ENCODE measurements at regions not wholly inside any gene's neighbourhood (a gene's known extent, or its start where the extent isn't known, plus 50 kb on each side); places are given as distances from the start of the nearest gene placed in this dataset.

- ChIA-PET RAD21 (ENCODE audit: low non-redundant PET in 1 of 2, low total read pairs in 2 of 2, uncharacterized antibody in 2 of 2, unreplicated experiment in 2 of 2) (no interaction called here), CTCF (no interaction called here), POLR2A (no interaction called here)
- H3K9me2 ChIP-seq (ENCODE audit: insufficient read depth): no peaks in the 10 kb centered on the region
- H3K36me3 ChIP-seq (ENCODE audit: control insufficient read depth in 1 of 2, insufficient read depth in 2 of 2, low read length in 2 of 2): no peaks in the 10 kb centered on the region
- H3K27me3 ChIP-seq (ENCODE audit: insufficient read depth, low read length): peaks cover 20% of the 10 kb centered on the region
- no peak overlapping the region for H3K27ac ChIP-seq (ENCODE audit: low read depth, low read length)
- H3K4me3 ChIP-seq (replicated peaks in 1 of 2; ENCODE audit: low read depth in 1 of 2, low read length in 2 of 2): no peak overlapping the region
- H3K9me3 ChIP-seq (ENCODE audit: control insufficient read depth in 1 of 2, insufficient read depth in 1 of 2, low read depth in 1 of 2, low read length in 2 of 2): no peaks in the 10 kb centered on the region
- H3K4me2 ChIP-seq (ENCODE audit: low read length): no peak overlapping the region
- H3K9ac ChIP-seq (ENCODE audit: low read length): no peak overlapping the region
- ATAC-seq (no peak), DNase-seq (ENCODE audit: low read depth, low spot score) (no peak)
- no TSS peak for BruUV-seq (replicated peaks)
- H3K79me2 ChIP-seq (ENCODE audit: insufficient read depth, low read length): no peaks in the 10 kb centered on the region
- no peaks in the 10 kb centered on the region for H4K20me1 ChIP-seq (ENCODE audit: insufficient read depth)
- intact Hi-C loops (cut with micrococcal nuclease): no loop called here
- H3K4me1 ChIP-seq (ENCODE audit: control insufficient read depth in 1 of 2, insufficient read depth in 2 of 2, low read length in 2 of 2): no peaks in the 10 kb centered on the region; a peak in 1 of 4 replicates
- H2AFZ ChIP-seq (ENCODE audit: low read depth, low read length, poor library complexity, severe bottlenecking): no peak overlapping the region
- TF ChIP-seq TCF7L2 (IDR thresholded peaks at IDR 0.05; ENCODE audit: borderline replicate concordance, extremely low read depth, insufficient read depth, insufficient read length) (no peak), JUND (IDR thresholded peaks at IDR 0.05) (no peak), CEBPB (IDR thresholded peaks at IDR 0.05; ENCODE audit: low read depth) (no peak), REST (IDR thresholded peaks at IDR 0.05; ENCODE audit: low read depth) (no peak)
Observed at GRCh38 chr18:55088561-55088960, 129.3 kb upstream of the CCDC68 start.

GRCh38 chr18:55088000-55088401 lies 128.7 kb upstream of the CCDC68 start:
- ChIA-PET POLR2A (no interaction called here), CTCF (no interaction called here), RAD21 (ENCODE audit: low non-redundant PET in 1 of 2, low total read pairs in 2 of 2, uncharacterized antibody in 2 of 2, unreplicated experiment in 2 of 2) (no interaction called here)
- DNase-seq (ENCODE audit: low read depth, low spot score) (no peak), ATAC-seq (no peak)
- Histone ChIP-seq H3K4me1 (ENCODE audit: control insufficient read depth in 1 of 2, insufficient read depth in 2 of 2, low read length in 2 of 2) (no peaks in the 10 kb centered on the region; a peak in 1 of 4 replicates), H3K9me3 (ENCODE audit: control insufficient read depth in 1 of 2, insufficient read depth in 1 of 2, low read depth in 1 of 2, low read length in 2 of 2) (no peaks in the 10 kb centered on the region), H4K20me1 (ENCODE audit: insufficient read depth) (no peaks in the 10 kb centered on the region), H3K27ac (ENCODE audit: low read depth, low read length) (no peak overlapping the region), H3K9me2 (ENCODE audit: insufficient read depth) (no peaks in the 10 kb centered on the region), H3K36me3 (ENCODE audit: control insufficient read depth in 1 of 2, insufficient read depth in 2 of 2, low read length in 2 of 2) (no peaks in the 10 kb centered on the region), H3K4me2 (ENCODE audit: low read length) (no peak overlapping the region), H3K27me3 (ENCODE audit: insufficient read depth, low read length) (peaks cover 20% of the 10 kb centered on the region), H3K4me3 (replicated peaks in 1 of 2; ENCODE audit: low read depth in 1 of 2, low read length in 2 of 2) (no peak overlapping the region), H2AFZ (ENCODE audit: low read depth, low read length, poor library complexity, severe bottlenecking) (no peak overlapping the region), H3K79me2 (ENCODE audit: insufficient read depth, low read length) (no peaks in the 10 kb centered on the region), H3K9ac (ENCODE audit: low read length) (no peak overlapping the region)
- no peak for TF ChIP-seq SP1 (IDR thresholded peaks at IDR 0.05; ENCODE audit: low read depth)
- no peak for TF ChIP-seq YY1 (IDR thresholded peaks at IDR 0.05; ENCODE audit: extremely low read depth, insufficient replicate concordance, low read depth, low read length)
- no peak for TF ChIP-seq JUND (IDR thresholded peaks at IDR 0.05)
- no peak for TF ChIP-seq REST (IDR thresholded peaks at IDR 0.05; ENCODE audit: low read depth)
- no peak for TF ChIP-seq RAD21 (IDR thresholded peaks at IDR 0.05; ENCODE audit: low read depth)
- TF ChIP-seq ELF1 (IDR thresholded peaks at IDR 0.05; ENCODE audit: borderline replicate concordance, low read depth): no peak
- no TSS peak for BruUV-seq (replicated peaks)
- intact Hi-C loops (cut with micrococcal nuclease): no loop called here

Measured in HCT116 (cell line).